Vagina (tissue), 2 donors: ENCODE measurements at regions not wholly inside any gene's neighbourhood (a gene's known extent, or its start where the extent isn't known, plus 50 kb on each side); places are given as distances from the start of the nearest gene placed in this dataset.

Source experiments
- POLR2A ChIP-seq, 2 donors: fragments of 450-650 bp; IDR thresholded peaks; one replicate each; pipeline ENCODE4 v1.6.1; 2017; ENCODE audit warnings: antibody characterized with exemption in 2 of 2, mild to moderate bottlenecking in 2 of 2, moderate library complexity in 2 of 2
- TF ChIP-seq, protein P1 (sequence below), 3 experiments: fragments of 450-650 bp in 2 of 3; fragments of 200-600 bp in 1 of 3; sonication (generic) in 1 of 3; IDR thresholded peaks; one replicate each; pipeline ENCODE4 v1.5.1; 2017 to 2019; ENCODE audit warnings: antibody characterized with exemption in 3 of 3, mild to moderate bottlenecking in 2 of 3, moderate library complexity in 2 of 3

- TF ChIP-seq, protein P1, sequence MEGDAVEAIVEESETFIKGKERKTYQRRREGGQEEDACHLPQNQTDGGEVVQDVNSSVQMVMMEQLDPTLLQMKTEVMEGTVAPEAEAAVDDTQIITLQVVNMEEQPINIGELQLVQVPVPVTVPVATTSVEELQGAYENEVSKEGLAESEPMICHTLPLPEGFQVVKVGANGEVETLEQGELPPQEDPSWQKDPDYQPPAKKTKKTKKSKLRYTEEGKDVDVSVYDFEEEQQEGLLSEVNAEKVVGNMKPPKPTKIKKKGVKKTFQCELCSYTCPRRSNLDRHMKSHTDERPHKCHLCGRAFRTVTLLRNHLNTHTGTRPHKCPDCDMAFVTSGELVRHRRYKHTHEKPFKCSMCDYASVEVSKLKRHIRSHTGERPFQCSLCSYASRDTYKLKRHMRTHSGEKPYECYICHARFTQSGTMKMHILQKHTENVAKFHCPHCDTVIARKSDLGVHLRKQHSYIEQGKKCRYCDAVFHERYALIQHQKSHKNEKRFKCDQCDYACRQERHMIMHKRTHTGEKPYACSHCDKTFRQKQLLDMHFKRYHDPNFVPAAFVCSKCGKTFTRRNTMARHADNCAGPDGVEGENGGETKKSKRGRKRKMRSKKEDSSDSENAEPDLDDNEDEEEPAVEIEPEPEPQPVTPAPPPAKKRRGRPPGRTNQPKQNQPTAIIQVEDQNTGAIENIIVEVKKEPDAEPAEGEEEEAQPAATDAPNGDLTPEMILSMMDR (IDR thresholded peaks at IDR 0.05) = no peak
- no peak for TF ChIP-seq POLR2A (IDR thresholded peaks at IDR 0.05)
Observed at GRCh38 chr2:187709065-187709464, 154.8 kb upstream of the TFPI start.
